IMR-90 (cell line): ENCODE measurements at regions not wholly inside any gene's neighbourhood (a gene's known extent, or its start where the extent isn't known, plus 50 kb on each side); places are given as distances from the start of the nearest gene placed in this dataset.

Experiments used
- ATAC-seq: fragments of 200-7000 bp; cut with Tn5 transposase; 2 replicates; pipeline ENCODE4 v1.9.1; 2020; ENCODE audit warnings: low read depth, mild to moderate bottlenecking, moderate library complexity
- BruUV-seq: library from RNA; stranded (reverse); fragments of 400-500 nt; replicated peaks from 2 replicates; lab custom pipeline; 2021; lab: Mats Ljungman, UMichigan
- CTCF ChIA-PET: fragments of 300-600 bp; formaldehyde crosslinking; extraction: SDS; loops from one replicate; lab custom pipeline; 2021; ENCODE audit warnings: antibody characterized with exemption; lab: Yijun Ruan, JAX
- POLR2A ChIA-PET: fragments of 300-600 bp; sonication (Branson Sonifier 250); formaldehyde crosslinking; loops from one replicate; lab custom pipeline; 2022; ENCODE audit warnings: antibody characterized with exemption; ENCODE audit not compliant: unreplicated experiment; lab: Charles Lee
- DNase-seq: peaks from one replicate; pipeline ENCODE4 v3.0.0; 2013
- H2AFZ ChIP-seq: replicated peaks from 2 replicates; pipeline ENCODE3; 2013; ENCODE audit warnings: low read length, mild to moderate bottlenecking; ENCODE audit not compliant: poor library complexity
- H2AK5ac ChIP-seq: 2 replicates; pipeline ENCODE4 v1.6.1; 2013; ENCODE audit warnings: low read depth, low read length, inconsistent platforms
- H2AK9ac ChIP-seq: replicated peaks from 2 replicates; pipeline ENCODE3; 2013; ENCODE audit warnings: mild to moderate bottlenecking, low read depth, low read length, moderate library complexity; ENCODE audit not compliant: poor library complexity
- H2BK120ac ChIP-seq: 2 replicates; pipeline ENCODE4 v1.6.1; 2013; ENCODE audit warnings: low read depth, low read length, inconsistent platforms
- H2BK15ac ChIP-seq: 3 replicates; pipeline ENCODE4 v1.6.1; 2013; ENCODE audit warnings: low read depth, low read length, inconsistent platforms
- H2BK20ac ChIP-seq: 2 replicates; pipeline ENCODE4 v1.6.1; 2013; ENCODE audit warnings: low read depth, mild to moderate bottlenecking, inconsistent platforms, low read length, moderate library complexity
- H2BK5ac ChIP-seq: 2 replicates; pipeline ENCODE4 v1.6.1; 2013; ENCODE audit warnings: mild to moderate bottlenecking, low read depth, low read length, inconsistent platforms; ENCODE audit not compliant: poor library complexity, severe bottlenecking
- H3K14ac ChIP-seq: replicated peaks from 2 replicates; pipeline ENCODE4 v1.6.1; 2013; ENCODE audit warnings: low read depth, low read length, inconsistent platforms
- H3K18ac ChIP-seq: 2 replicates; pipeline ENCODE4 v1.6.1; 2013; ENCODE audit warnings: low read depth, low read length, control low read depth
- H3K23ac ChIP-seq: 2 replicates; pipeline ENCODE4 v1.6.1; 2013; ENCODE audit warnings: low read depth, low read length, inconsistent platforms
- H3K27ac ChIP-seq: 2 replicates; pipeline ENCODE4 v1.5.1; 2013; ENCODE audit warnings: mild to moderate bottlenecking, control low read depth, low read length; ENCODE audit not compliant: insufficient read depth
- H3K27me3 ChIP-seq: 2 replicates; pipeline ENCODE4 v1.6.1; 2013; ENCODE audit warnings: low read length; ENCODE audit not compliant: control insufficient read depth, insufficient read depth
- H3K36me3 ChIP-seq: 2 replicates; pipeline ENCODE4 v1.6.1; 2013; ENCODE audit warnings: low read length, mixed read lengths; ENCODE audit not compliant: control insufficient read depth, insufficient read depth
- H3K4ac ChIP-seq: 2 replicates; pipeline ENCODE4 v1.6.1; 2013; ENCODE audit warnings: low read depth, low read length, inconsistent platforms
- H3K4me1 ChIP-seq: 2 replicates; pipeline ENCODE4 v1.6.1; 2013; ENCODE audit warnings: low read length, mixed read lengths; ENCODE audit not compliant: control insufficient read depth, insufficient read depth
- H3K4me2 ChIP-seq: 2 replicates; pipeline ENCODE4 v1.6.1; 2013; ENCODE audit warnings: low read depth, mild to moderate bottlenecking, control low read depth, low read length, moderate library complexity
- H3K4me3 ChIP-seq: 2 replicates; pipeline ENCODE4 v1.5.1; 2013; ENCODE audit warnings: low read depth, mild to moderate bottlenecking, control low read depth, low read length, moderate library complexity; ENCODE audit not compliant: insufficient read depth
- H3K56ac ChIP-seq: 2 replicates; pipeline ENCODE4 v1.6.1; 2013; ENCODE audit warnings: low read length, inconsistent platforms; ENCODE audit not compliant: insufficient read depth; ENCODE audit errors: extremely low read depth
- H3K79me1 ChIP-seq, 2 experiments: 2 replicates each; pipeline ENCODE4 v1.6.1; 2013; ENCODE audit warnings: low read length in 2 of 2, inconsistent platforms in 1 of 2, low read depth in 1 of 2
- H3K9ac ChIP-seq: 2 replicates; pipeline ENCODE4 v1.6.1; 2013; ENCODE audit warnings: low read depth, low read length, control low read depth
- H3K9me1 ChIP-seq: 2 replicates; pipeline ENCODE4 v1.6.1; 2013; ENCODE audit warnings: low read length, inconsistent platforms; ENCODE audit not compliant: insufficient read depth
- H3K9me3 ChIP-seq: 2 replicates; pipeline ENCODE4 v1.6.1; 2013; ENCODE audit warnings: low read length; ENCODE audit not compliant: control insufficient read depth, insufficient read depth
- H4K20me1 ChIP-seq: 2 replicates; pipeline ENCODE4 v1.6.1; 2013; ENCODE audit warnings: low read length, inconsistent platforms; ENCODE audit not compliant: insufficient read depth
- H4K5ac ChIP-seq: 2 replicates; pipeline ENCODE4 v1.6.1; 2013; ENCODE audit warnings: mild to moderate bottlenecking, low read depth, low read length, control low read depth
- H4K8ac ChIP-seq, 2 experiments: 2 replicates each; pipeline ENCODE4 v1.6.1; 2013; ENCODE audit warnings: low read depth in 2 of 2, low read length in 2 of 2, control low read depth in 1 of 2, inconsistent platforms in 1 of 2
- H4K91ac ChIP-seq: 2 replicates; pipeline ENCODE4 v1.6.1; 2013; ENCODE audit warnings: low read depth, low read length, inconsistent platforms; ENCODE audit not compliant: insufficient read depth
- CHD1 ChIP-seq: IDR thresholded peaks from 2 replicates; pipeline ENCODE4 v1.6.1; 2012; ENCODE audit warnings: low read depth, low read length, improper control_type of control experiment
- FOS ChIP-seq: fragments of 150-350 bp; IDR thresholded peaks from 2 replicates; pipeline ENCODE4 v1.6.1; 2016; ENCODE audit warnings: low read depth, low read length
- MAFK ChIP-seq: IDR thresholded peaks from 2 replicates; pipeline ENCODE4 v1.6.1; 2012; ENCODE audit warnings: low read depth, low read length, improper control_type of control experiment
- MAZ ChIP-seq: IDR thresholded peaks from 2 replicates; pipeline ENCODE4 v1.6.1; 2012; ENCODE audit warnings: low read depth, mild to moderate bottlenecking, low read length, improper control_type of control experiment, moderate library complexity, borderline replicate concordance
- MXI1 ChIP-seq: IDR thresholded peaks from 2 replicates; pipeline ENCODE4 v1.6.1; 2012; ENCODE audit warnings: low read depth, mild to moderate bottlenecking, low read length, moderate library complexity, borderline replicate concordance
- RAD21 ChIP-seq: IDR thresholded peaks from 2 replicates; pipeline ENCODE4 v1.6.1; 2012; ENCODE audit warnings: low read length, improper control_type of control experiment
- RCOR1 ChIP-seq: IDR thresholded peaks from 2 replicates; pipeline ENCODE4 v1.6.1; 2012; ENCODE audit warnings: mild to moderate bottlenecking, low read length, improper control_type of control experiment; ENCODE audit not compliant: insufficient replicate concordance
- SMC3 ChIP-seq: fragments of 150-350 bp; IDR thresholded peaks from 2 replicates; pipeline ENCODE4 v1.6.1; 2016; ENCODE audit warnings: low read depth, mild to moderate bottlenecking, antibody characterized with exemption, low read length, moderate library complexity
- WGBS, 2 experiments: methylation state at CpG; one replicate each; pipeline versions ENCODE4 v1.1.5 to v1.1.7; 2013; ENCODE audit warnings: missing lambda C conversion rate in 2 of 2; ENCODE audit not compliant: insufficient read length in 1 of 2; ENCODE audit errors: extremely low coverage in 2 of 2; 5-methylcytosine and 5-hydroxymethylcytosine counted together
- dilution Hi-C: fragments of 300-500 bp; cut with HindIII; formaldehyde crosslinking; loops from one replicate; pipeline ENCODE4 v1.14.3; 2018; ENCODE audit warnings: low sequenced_read_pairs; ENCODE audit not compliant: unreplicated experiment
- in situ Hi-C: fragments of 300-500 bp; cut with MboI; formaldehyde crosslinking; loops from 3 replicates; pipeline ENCODE4 v1.14.3; 2019; ENCODE audit warnings: low sequenced_read_pairs, inconsistent platforms, mixed read lengths
- intact Hi-C: fragments of 100-400 bp; cut with micrococcal nuclease; formaldehyde crosslinking; loops from 2 replicates; pipeline ENCODE4 v1.10.0; 2022
- TF ChIP-seq, protein P1 (sequence below): conservative IDR thresholded peaks from 2 replicates; pipeline ENCODE4 v1.5.1; 2012; ENCODE audit warnings: mild to moderate bottlenecking, low read depth, low read length, improper control_type of control experiment
- TF ChIP-seq, protein P2 (sequence below): fragments of 150-350 bp; IDR thresholded peaks from 2 replicates; pipeline ENCODE4 v1.6.1; 2016; ENCODE audit warnings: low read depth, mild to moderate bottlenecking, low read length, moderate library complexity, borderline replicate concordance

DNA sequence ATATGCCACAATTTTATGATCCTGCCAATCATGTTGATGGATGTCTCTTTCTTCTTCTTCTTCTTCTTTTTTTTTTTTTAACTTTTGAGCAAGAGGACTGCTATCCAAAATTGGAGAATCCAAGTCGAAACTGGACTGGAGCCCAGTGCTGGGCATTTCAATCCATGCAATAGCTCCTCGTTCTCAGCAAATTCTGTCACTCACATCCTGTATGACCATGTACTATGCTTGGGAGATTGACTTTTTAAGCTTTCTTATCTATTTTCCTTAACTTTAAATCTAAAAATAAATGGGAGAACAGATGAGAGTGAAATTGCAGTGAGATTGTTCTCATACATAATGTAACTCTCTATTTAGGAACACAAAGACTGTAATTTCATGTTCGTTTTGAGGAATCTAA is 123.0 kb upstream of the PUDP start:
- ChIA-PET CTCF (no interaction called here), POLR2A (no interaction called here)
- no peak overlapping the region for H2AK5ac ChIP-seq
- H3K4me2 ChIP-seq, result no peak overlapping the region
- no peaks in the 10 kb centered on the region for H4K20me1 ChIP-seq
- H3K14ac ChIP-seq, result no peak overlapping the region
- no peaks in the 10 kb centered on the region for H3K27me3 ChIP-seq
- H4K5ac ChIP-seq, result no peak overlapping the region
- H4K91ac ChIP-seq, result no peak overlapping the region
- H3K56ac ChIP-seq, result no peak overlapping the region
- BruUV-seq, result no TSS peak
- no peak overlapping the region for H2BK15ac ChIP-seq
- 0 out of 2 replicates have a peak overlapping the region, but pooled peaks have one; percentile 20 for H3K4ac ChIP-seq
- no peaks in the 10 kb centered on the region for H3K9me3 ChIP-seq
- no peak overlapping the region for H3K27ac ChIP-seq
- no peaks in the 10 kb centered on the region for H3K9me1 ChIP-seq
- in situ Hi-C loops, result no loop called here
- intact Hi-C loops, result loop anchor here (5.0 kb wide), 1 partner anchor 46 kb away; no protein-coding TSS in a partner anchor
- H2AK9ac ChIP-seq, result no peak overlapping the region
- no peak overlapping the region for H3K23ac ChIP-seq
- TF ChIP-seq MAZ (no peak), SMC3 (no peak), MAFK (no peak), RAD21 (no peak), MXI1 (no peak), FOS (no peak), CHD1 (no peak), RCOR1 (no peak)
- TF ChIP-seq, protein P1, sequence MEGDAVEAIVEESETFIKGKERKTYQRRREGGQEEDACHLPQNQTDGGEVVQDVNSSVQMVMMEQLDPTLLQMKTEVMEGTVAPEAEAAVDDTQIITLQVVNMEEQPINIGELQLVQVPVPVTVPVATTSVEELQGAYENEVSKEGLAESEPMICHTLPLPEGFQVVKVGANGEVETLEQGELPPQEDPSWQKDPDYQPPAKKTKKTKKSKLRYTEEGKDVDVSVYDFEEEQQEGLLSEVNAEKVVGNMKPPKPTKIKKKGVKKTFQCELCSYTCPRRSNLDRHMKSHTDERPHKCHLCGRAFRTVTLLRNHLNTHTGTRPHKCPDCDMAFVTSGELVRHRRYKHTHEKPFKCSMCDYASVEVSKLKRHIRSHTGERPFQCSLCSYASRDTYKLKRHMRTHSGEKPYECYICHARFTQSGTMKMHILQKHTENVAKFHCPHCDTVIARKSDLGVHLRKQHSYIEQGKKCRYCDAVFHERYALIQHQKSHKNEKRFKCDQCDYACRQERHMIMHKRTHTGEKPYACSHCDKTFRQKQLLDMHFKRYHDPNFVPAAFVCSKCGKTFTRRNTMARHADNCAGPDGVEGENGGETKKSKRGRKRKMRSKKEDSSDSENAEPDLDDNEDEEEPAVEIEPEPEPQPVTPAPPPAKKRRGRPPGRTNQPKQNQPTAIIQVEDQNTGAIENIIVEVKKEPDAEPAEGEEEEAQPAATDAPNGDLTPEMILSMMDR, result no peak
- TF ChIP-seq, protein P2, sequence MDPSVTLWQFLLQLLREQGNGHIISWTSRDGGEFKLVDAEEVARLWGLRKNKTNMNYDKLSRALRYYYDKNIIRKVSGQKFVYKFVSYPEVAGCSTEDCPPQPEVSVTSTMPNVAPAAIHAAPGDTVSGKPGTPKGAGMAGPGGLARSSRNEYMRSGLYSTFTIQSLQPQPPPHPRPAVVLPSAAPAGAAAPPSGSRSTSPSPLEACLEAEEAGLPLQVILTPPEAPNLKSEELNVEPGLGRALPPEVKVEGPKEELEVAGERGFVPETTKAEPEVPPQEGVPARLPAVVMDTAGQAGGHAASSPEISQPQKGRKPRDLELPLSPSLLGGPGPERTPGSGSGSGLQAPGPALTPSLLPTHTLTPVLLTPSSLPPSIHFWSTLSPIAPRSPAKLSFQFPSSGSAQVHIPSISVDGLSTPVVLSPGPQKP, result no peak
- WGBS, 2 experiments, result no CpG with 5 or more reads among the region's 3 CpGs
- peaks cover 8% of the 10 kb centered on the region for H3K4me1 ChIP-seq
- no peak overlapping the region for H2AFZ ChIP-seq
- H2BK120ac ChIP-seq, result no peak overlapping the region
- no peak overlapping the region for H3K9ac ChIP-seq
- no peak overlapping the region for H4K8ac ChIP-seq
- dilution Hi-C loops, result no loop called here
- no peak overlapping the region for H2BK5ac ChIP-seq
- no peaks in the 10 kb centered on the region for H3K36me3 ChIP-seq
- no peak overlapping the region for H2BK20ac ChIP-seq
- ATAC-seq, result no peak
- no peak overlapping the region; the same call in 1 of the 2 replicates for H3K18ac ChIP-seq
- H3K79me1 ChIP-seq, result no peaks in the 10 kb centered on the region
- DNase-seq, result no peak
- H3K4me3 ChIP-seq, result no peak overlapping the region
